ENCODE measurements at regions not wholly inside any gene's neighbourhood (a gene's known extent, or its start where the extent isn't known, plus 50 kb on each side); places are given as distances from the start of the nearest gene placed in this dataset.
A peak's percentile ranks its signal among the peaks of the same experiment; 100 is the strongest.

- intact Hi-C loops (cut with DNase I; ENCODE audit: low total_unique reads), result no loop called here
Observed at GRCh38 chr10:27451054-27451453, 53.0 kb upstream of the RAB18 start.

DNA sequence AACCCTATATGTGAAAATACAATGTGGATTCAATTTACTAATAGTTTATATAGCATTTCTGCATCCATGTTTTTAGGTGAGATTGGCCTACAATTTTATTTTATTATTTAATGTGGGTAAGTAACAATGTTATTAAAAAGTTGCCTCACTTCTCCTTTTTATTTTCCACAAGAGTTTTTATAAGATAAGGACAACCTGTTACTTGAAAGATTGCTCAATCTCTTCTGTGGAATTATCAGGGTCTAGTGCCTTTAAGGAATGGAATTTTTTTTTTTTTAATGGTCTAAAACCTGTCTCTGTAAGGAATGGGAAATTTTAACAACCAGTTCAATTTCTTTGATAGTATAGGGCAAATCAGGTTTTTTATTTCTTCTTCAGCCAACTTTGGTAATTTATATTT, 53.9 kb upstream of the RAB18 start:
- no peaks in the 10 kb centered on the region for H3K9me3 ChIP-seq
- no peaks in the 10 kb centered on the region for H3K36me3 ChIP-seq
- H3K4me3 ChIP-seq, result no peak overlapping the region
- peaks cover 0 to 46% (median 2%) of the 10 kb centered on the region in 6 donors for H3K4me1 ChIP-seq
- intact Hi-C loops (cut with DNase I; ENCODE audit: low total_unique reads), result no loop called here
- H3K27me3 ChIP-seq (replicated peaks in 1 of 7), result no peaks in the 10 kb centered on the region
- peak overlapping the region in 1 of 8 donors; percentile 80 for H3K27ac ChIP-seq
- no peak for DNase-seq
- no peak for TF ChIP-seq CTCF (IDR thresholded peaks at IDR 0.05 in 8 of 11, conservative IDR thresholded peaks at IDR 0.05 in 3 of 11)
- TF ChIP-seq POLR2A (IDR thresholded peaks at IDR 0.05), result no peak
- TF ChIP-seq POLR2AphosphoS5 (IDR thresholded peaks at IDR 0.05), result no peak

More at GRCh38 chr10:27451054-27451453, 53.0 kb upstream of the RAB18 start:
- 77 to 96% (median 91%) methylated on average over 6 of the region's 6 CpGs for WGBS, 5 donors
- no peaks in the 10 kb centered on the region for H3K27me3 ChIP-seq (replicated peaks in 1 of 7)
- peaks cover 0 to 42% (median 2%) of the 10 kb centered on the region in 6 donors for H3K4me1 ChIP-seq
- no peak overlapping the region for H3K4me3 ChIP-seq
- no peak overlapping the region for H3K27ac ChIP-seq
- no peaks in the 10 kb centered on the region for H3K36me3 ChIP-seq
- no peaks in the 10 kb centered on the region for H3K9me3 ChIP-seq
- TF ChIP-seq POLR2A (IDR thresholded peaks at IDR 0.05), result no peak
- TF ChIP-seq POLR2AphosphoS5 (IDR thresholded peaks at IDR 0.05), result no peak
- TF ChIP-seq CTCF (IDR thresholded peaks at IDR 0.05 in 8 of 11, conservative IDR thresholded peaks at IDR 0.05 in 3 of 11), result no peak
- DNase-seq, result no peak

DNA sequence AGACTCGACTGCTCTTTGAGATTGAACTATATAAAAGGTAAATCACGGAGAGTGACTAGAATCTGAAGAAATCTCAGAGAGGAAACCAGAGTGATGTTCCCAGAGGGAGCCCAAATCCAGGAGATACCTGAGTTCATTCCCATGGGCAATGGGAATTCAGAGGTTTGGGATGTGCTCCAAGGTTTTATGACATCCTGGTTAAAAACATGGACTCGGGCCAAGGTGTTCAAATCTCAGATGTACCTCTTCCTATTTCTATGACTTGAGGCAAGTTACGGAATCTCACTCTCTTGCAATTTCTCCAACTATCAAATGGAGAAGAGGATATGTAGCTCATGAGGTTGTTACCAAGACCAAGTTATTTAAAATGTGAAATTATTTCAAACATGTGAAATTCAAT, 54.5 kb upstream of the RAB18 start:
- peaks cover 0 to 46% (median 2%) of the 10 kb centered on the region in 6 donors for H3K4me1 ChIP-seq
- H3K27ac ChIP-seq, result peak overlapping the region in 5 of 8 donors; percentile 25 to 80 (median 72)
- WGBS, 5 donors, result 58 to 87% (median 70%) methylated on average over 4 of the region's 4 CpGs
- H3K9me3 ChIP-seq, result no peaks in the 10 kb centered on the region
- no peak overlapping the region for H3K4me3 ChIP-seq
- no peaks in the 10 kb centered on the region for H3K27me3 ChIP-seq (replicated peaks in 1 of 7)
- TF ChIP-seq POLR2AphosphoS5 (IDR thresholded peaks at IDR 0.05), result no peak
- no peak for TF ChIP-seq POLR2A (IDR thresholded peaks at IDR 0.05)
- TF ChIP-seq CTCF (IDR thresholded peaks at IDR 0.05 in 8 of 11, conservative IDR thresholded peaks at IDR 0.05 in 3 of 11), result no peak
- DNase-seq, result no peak
- intact Hi-C loops (cut with DNase I; ENCODE audit: low total_unique reads), result loop anchor here (5.0 to 10.0 kb wide), 2 partner anchors 208 to 735 kb away; no protein-coding TSS in a partner anchor
- no peaks in the 10 kb centered on the region for H3K36me3 ChIP-seq

DNA sequence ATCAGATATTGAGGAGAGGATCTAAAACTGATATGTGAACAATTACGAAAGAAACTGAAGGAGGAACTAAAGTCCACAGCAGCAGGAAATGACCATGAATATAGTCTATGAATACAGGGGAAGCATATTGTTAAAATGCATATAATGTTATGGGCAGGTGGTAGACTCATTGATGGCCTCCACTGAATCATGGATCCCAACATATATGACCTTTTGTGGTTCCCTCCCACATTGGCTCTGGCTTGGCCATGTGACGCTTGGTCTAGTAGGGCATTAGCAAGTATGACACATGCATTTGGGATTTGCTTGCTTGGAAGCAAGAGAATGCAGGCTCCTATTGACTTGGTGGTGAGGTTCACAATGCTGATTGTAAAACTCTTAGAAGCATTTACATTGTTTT, 55.2 kb upstream of the RAB18 start:
- TF ChIP-seq CTCF (IDR thresholded peaks at IDR 0.05 in 8 of 11, conservative IDR thresholded peaks at IDR 0.05 in 3 of 11), result no peak
- no peak for TF ChIP-seq POLR2A (IDR thresholded peaks at IDR 0.05)
- H3K27ac ChIP-seq, result peak overlapping the region in 5 of 8 donors; percentile 25 to 80 (median 72)
- WGBS, 5 donors, result 64 to 88% (median 76%) methylated on average over 2 of the region's 2 CpGs

More for the DNA sequence above, 55.2 kb upstream of the RAB18 start:
- Histone ChIP-seq H3K36me3 (no peaks in the 10 kb centered on the region), H3K27me3 (replicated peaks in 1 of 7) (no peaks in the 10 kb centered on the region), H3K4me3 (no peak overlapping the region), H3K9me3 (no peaks in the 10 kb centered on the region), H3K4me1 (peaks cover 0 to 46% (median 2%) of the 10 kb centered on the region in 6 donors)
- no peak for DNase-seq
- intact Hi-C loops (cut with DNase I; ENCODE audit: low total_unique reads), result loop anchor here (5.0 to 10.0 kb wide), 2 partner anchors 208 to 736 kb away; no protein-coding TSS in a partner anchor

Measured in spleen (tissue), 11 donors.